BJ (cell line): ENCODE measurements at regions not wholly inside any gene's neighbourhood (a gene's known extent, or its start where the extent isn't known, plus 50 kb on each side); places are given as distances from the start of the nearest gene placed in this dataset.

ENCODE experiments used
- CTCF ChIA-PET: fragments of 350-600 bp; formaldehyde crosslinking; extraction: SDS; loops from one replicate; lab custom pipeline; 2021; ENCODE audit warnings: antibody characterized with exemption, inconsistent platforms; lab: Yijun Ruan, JAX
- POLR2A ChIA-PET: fragments of 300-600 bp; sonication (Branson Sonifier 250); formaldehyde crosslinking; extraction: SDS; loops from one replicate; lab custom pipeline; 2021; ENCODE audit warnings: antibody characterized with exemption; lab: Charles Lee
- DNase-seq: peaks from one replicate; pipeline ENCODE4 v3.0.0-alpha.2; 2011; ENCODE audit warnings: low read depth
- H3K27me3 ChIP-seq: 2 replicates; pipeline ENCODE4 v1.6.0; 2011; ENCODE audit warnings: low read length; ENCODE audit not compliant: control insufficient read depth, insufficient read depth
- H3K36me3 ChIP-seq: 2 replicates; pipeline ENCODE4 v1.5.1; 2011; ENCODE audit warnings: low read length; ENCODE audit not compliant: control insufficient read depth, insufficient read depth
- H3K4me3 ChIP-seq: 2 replicates; pipeline ENCODE4 v1.5.1; 2011; ENCODE audit warnings: low read depth, mild to moderate bottlenecking, control low read depth, low read length
- CTCF ChIP-seq: IDR thresholded peaks from 2 replicates; pipeline ENCODE4 v1.5.1; 2011; ENCODE audit warnings: low read depth, mild to moderate bottlenecking, control low read depth, inconsistent platforms, low read length, moderate library complexity; ENCODE audit not compliant: insufficient read depth

- CTCF ChIA-PET, result no interaction called here
- POLR2A ChIA-PET, result no interaction called here
- no peak for TF ChIP-seq CTCF
- no peak for DNase-seq
- no peaks in the 10 kb centered on the region for H3K27me3 ChIP-seq
- H3K4me3 ChIP-seq, result no peak overlapping the region
- no peaks in the 10 kb centered on the region for H3K36me3 ChIP-seq
Measured at GRCh38 chr5:12003680-12004079, 99.4 kb upstream of the CTNND2 start.

GRCh38 chr5:11998397-11998796 is 94.2 kb upstream of the CTNND2 start:
- TF ChIP-seq CTCF, result no peak
- Histone ChIP-seq H3K4me3 (no peak overlapping the region), H3K27me3 (no peaks in the 10 kb centered on the region), H3K36me3 (no peaks in the 10 kb centered on the region)
- no peak for DNase-seq
- ChIA-PET CTCF (no interaction called here), POLR2A (no interaction called here)

- Histone ChIP-seq H3K36me3 (no peaks in the 10 kb centered on the region), H3K27me3 (no peaks in the 10 kb centered on the region), H3K4me3 (no peak overlapping the region)
- POLR2A ChIA-PET, result no interaction called here
- no peak for TF ChIP-seq CTCF
- CTCF ChIA-PET, result no interaction called here
- DNase-seq, result no peak
Measured at GRCh38 chr5:11997942-11998341, 93.7 kb upstream of the CTNND2 start.

GRCh38 chr5:11992518-11992917 is 88.3 kb upstream of the CTNND2 start:
- Histone ChIP-seq H3K27me3 (no peaks in the 10 kb centered on the region), H3K4me3 (no peak overlapping the region), H3K36me3 (no peaks in the 10 kb centered on the region)
- TF ChIP-seq CTCF, result no peak
- ChIA-PET POLR2A (no interaction called here), CTCF (no interaction called here)
- DNase-seq, result no peak

GRCh38 chr5:11985993-11986392 is 81.7 kb upstream of the CTNND2 start:
- ChIA-PET POLR2A (no interaction called here), CTCF (no interaction called here)
- H3K4me3 ChIP-seq, result no peak overlapping the region
- TF ChIP-seq CTCF, result no peak
- DNase-seq, result no peak
- no peaks in the 10 kb centered on the region for H3K27me3 ChIP-seq
- no peaks in the 10 kb centered on the region for H3K36me3 ChIP-seq

GRCh38 chr5:11984196-11984595 is 80.0 kb upstream of the CTNND2 start:
- TF ChIP-seq CTCF, result no peak

More at GRCh38 chr5:11984196-11984595, 80.0 kb upstream of the CTNND2 start:
- POLR2A ChIA-PET, result no interaction called here
- Histone ChIP-seq H3K27me3 (no peaks in the 10 kb centered on the region), H3K36me3 (no peaks in the 10 kb centered on the region), H3K4me3 (no peak overlapping the region)
- CTCF ChIA-PET, result no interaction called here
- DNase-seq, result no peak
